Heart left ventricle (tissue), 16 donors: ENCODE measurements at regions not wholly inside any gene's neighbourhood (a gene's known extent, or its start where the extent isn't known, plus 50 kb on each side); places are given as distances from the start of the nearest gene placed in this dataset.

Experiments
- ATAC-seq, 4 donors: fragments of 200-7000 bp; cut with Tn5 transposase; one replicate each; pipeline ENCODE4 v1.9.1; 2020 to 2022; ENCODE audit warnings: moderate library complexity in 4 of 4, mild to moderate bottlenecking in 3 of 4, moderate number of reproducible peaks in 1 of 4
- DNase-seq, 5 donors: peaks; one replicate each; pipeline ENCODE4 v3.0.0-alpha.2; 2020
- H3K27ac ChIP-seq, 12 donors: fragments of 200-600 bp; sonication (generic) in 4 of 12; one replicate each; pipeline versions ENCODE4 v1.5.0 to v1.8.0; 2016 to 2022; ENCODE audit warnings: mild to moderate bottlenecking in 2 of 12
- H3K27me3 ChIP-seq, 9 donors: fragments of 200-600 bp; sonication (generic) in 2 of 9; one replicate each; pipeline versions ENCODE4 v1.5.1 to v1.8.0; 2016 to 2022; ENCODE audit warnings: mild to moderate bottlenecking in 3 of 9
- H3K36me3 ChIP-seq, 9 donors: fragments of 200-600 bp; sonication (generic) in 2 of 9; one replicate each; pipeline versions ENCODE4 v1.5.0 to v1.8.0; 2018 to 2022; ENCODE audit warnings: mild to moderate bottlenecking in 2 of 9
- H3K4me1 ChIP-seq, 12 donors: fragments of 200-600 bp; sonication (generic) in 4 of 12; one replicate each; pipeline versions ENCODE4 v1.5.0 to v1.8.0; 2016 to 2022; ENCODE audit warnings: mild to moderate bottlenecking in 3 of 12
- H3K4me3 ChIP-seq, 12 donors: fragments of 200-600 bp; sonication (generic) in 4 of 12; one replicate each; pipeline versions ENCODE4 v1.5.0 to v1.8.0; 2017 to 2022; ENCODE audit warnings: mild to moderate bottlenecking in 9 of 12, moderate library complexity in 4 of 12
- H3K9me3 ChIP-seq, 12 donors: fragments of 200-600 bp; sonication (generic) in 4 of 12; one replicate each; pipeline versions ENCODE4 v1.5.0 to v1.8.0; 2016 to 2022; ENCODE audit warnings: mild to moderate bottlenecking in 1 of 12
- POLR2A ChIP-seq, 2 donors: fragments of 450-650 bp; IDR thresholded peaks; one replicate each; pipeline ENCODE4 v1.6.1; 2017; ENCODE audit warnings: antibody characterized with exemption in 2 of 2, mild to moderate bottlenecking in 2 of 2, moderate library complexity in 2 of 2
- WGBS, 4 donors: extraction: QIAGEN DNeasy Blood & Tissue Kit in 2 of 4; methylation state at CpG; one replicate each; pipeline versions ENCODE4 v1.1.5 to v1.1.7; 2013 to 2018; 5-methylcytosine and 5-hydroxymethylcytosine counted together
- intact Hi-C, 10 donors: fragments of 100-400 bp; cut with DNase I; formaldehyde crosslinking; loops; one replicate each; pipeline versions ENCODE4 v1.11.1 to v1.14.2; 2022
- TF ChIP-seq, protein P1 (sequence below), 12 donors: fragments of 200-600 bp; sonication (generic) in 4 of 12; IDR thresholded peaks; one replicate each; pipeline versions ENCODE4 v1.5.0 to v1.8.0; 2018 to 2022; ENCODE audit warnings: antibody characterized with exemption in 12 of 12, mild to moderate bottlenecking in 5 of 12
- donor health status: ischemic (EF 13 %, LVEDD 7.1; RV severe dilation, severe dysfunction).
- donor health status: healthy with polysubstance abuse.
- donor health status: DM: no; HTN: yes; CAD: no.
- donor health status: DM: no; HTN: no; CAD: no.
- donor health status: ischemic (EF 25% LVEDD 6.9; RV normal size, moderate dysfunction).
- donor health status: ischemic (EF 25% LVEDD 5.7; RV mildly dilated, moderate dysfunction).
- donor health status: healthy.
- donor health status: DM: yes; HTN: yes; CAD: no.
- donor health status: ischemic (EF 35%, LVEDD 5.7; RV mildly dilated, moderate dysfunction).
- donor health status: nonischemic (EF 11% LVEDD 7.7; RV severe dilation, severe dysfunction).
- donor health status: DM: yes; HTN: yes; CAD: no.
- donor health status: PGD.
- donor health status: ischemic (EF 29% LVEDD 5.4; RV normal size, mild dysfunction).
- donor health status: nonischemic (EF 23%, LVEDD 6.1; RV moderate dilation, normal function).

DNA sequence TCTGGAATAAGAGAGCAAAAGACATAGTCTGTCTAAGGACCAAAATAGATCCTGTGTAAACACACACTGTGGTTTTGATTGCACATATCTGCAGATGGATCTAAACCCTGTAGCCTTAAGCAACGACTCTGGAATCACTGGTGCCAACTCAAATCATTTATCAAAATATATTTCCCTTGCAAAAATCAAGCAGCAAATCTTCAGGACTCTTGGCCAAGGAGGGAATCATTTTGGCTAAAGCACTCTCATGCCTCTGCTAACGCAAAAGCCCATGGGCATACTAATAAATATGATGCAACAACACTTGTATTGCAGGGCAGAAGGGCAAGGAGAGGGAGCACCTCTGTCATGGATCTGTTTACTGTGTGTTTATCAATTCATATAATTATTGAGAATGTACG, 155.4 kb upstream of the DUSP10 start:
- H3K36me3 ChIP-seq = no peaks in the 10 kb centered on the region
- 46 to 53% (median 51%) methylated on average over 3 of the region's 3 CpGs for WGBS, 4 donors
- no peak overlapping the region for H3K4me3 ChIP-seq
- intact Hi-C loops = no loop called here
- H3K4me1 ChIP-seq = no peaks in the 10 kb centered on the region
- ATAC-seq = no peak
- H3K9me3 ChIP-seq = peaks cover 0 to 13% (median 0%) of the 10 kb centered on the region in 12 donors
- DNase-seq = no peak
- TF ChIP-seq POLR2A (IDR thresholded peaks at IDR 0.05) = no peak
- TF ChIP-seq, protein P1, sequence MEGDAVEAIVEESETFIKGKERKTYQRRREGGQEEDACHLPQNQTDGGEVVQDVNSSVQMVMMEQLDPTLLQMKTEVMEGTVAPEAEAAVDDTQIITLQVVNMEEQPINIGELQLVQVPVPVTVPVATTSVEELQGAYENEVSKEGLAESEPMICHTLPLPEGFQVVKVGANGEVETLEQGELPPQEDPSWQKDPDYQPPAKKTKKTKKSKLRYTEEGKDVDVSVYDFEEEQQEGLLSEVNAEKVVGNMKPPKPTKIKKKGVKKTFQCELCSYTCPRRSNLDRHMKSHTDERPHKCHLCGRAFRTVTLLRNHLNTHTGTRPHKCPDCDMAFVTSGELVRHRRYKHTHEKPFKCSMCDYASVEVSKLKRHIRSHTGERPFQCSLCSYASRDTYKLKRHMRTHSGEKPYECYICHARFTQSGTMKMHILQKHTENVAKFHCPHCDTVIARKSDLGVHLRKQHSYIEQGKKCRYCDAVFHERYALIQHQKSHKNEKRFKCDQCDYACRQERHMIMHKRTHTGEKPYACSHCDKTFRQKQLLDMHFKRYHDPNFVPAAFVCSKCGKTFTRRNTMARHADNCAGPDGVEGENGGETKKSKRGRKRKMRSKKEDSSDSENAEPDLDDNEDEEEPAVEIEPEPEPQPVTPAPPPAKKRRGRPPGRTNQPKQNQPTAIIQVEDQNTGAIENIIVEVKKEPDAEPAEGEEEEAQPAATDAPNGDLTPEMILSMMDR (IDR thresholded peaks at IDR 0.05) = no peak
- no peak overlapping the region for H3K27ac ChIP-seq
- H3K27me3 ChIP-seq = no peaks in the 10 kb centered on the region

DNA sequence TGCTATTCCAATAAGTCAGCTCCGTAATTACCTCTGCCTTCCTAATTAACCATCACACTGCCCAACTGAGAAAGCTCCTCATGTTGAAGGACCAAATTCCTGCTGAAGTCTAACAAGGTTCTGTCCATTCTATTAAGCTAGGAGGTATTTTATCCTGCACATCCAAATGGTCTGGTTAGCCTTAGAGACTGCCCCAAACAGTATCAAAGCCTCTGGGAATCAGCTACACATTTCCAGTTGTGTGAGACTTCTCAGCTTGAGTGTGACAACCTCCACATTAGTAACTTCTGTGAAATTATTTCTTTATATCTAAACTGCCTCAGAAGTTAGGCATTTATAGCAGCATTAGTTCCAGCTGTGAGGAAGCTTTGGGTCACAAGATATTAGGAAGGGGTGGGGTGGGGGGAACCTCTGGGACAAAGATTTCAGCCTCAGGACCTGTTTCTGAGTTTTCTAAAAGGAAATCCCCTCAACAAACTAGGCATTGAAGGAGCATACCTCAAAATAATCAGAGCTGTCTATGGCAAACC, 150.5 kb upstream of the DUSP10 start:
- Histone ChIP-seq H3K9me3 (peaks cover 0 to 13% (median 0%) of the 10 kb centered on the region in 12 donors), H3K27me3 (no peaks in the 10 kb centered on the region), H3K4me3 (no peak overlapping the region), H3K36me3 (no peaks in the 10 kb centered on the region), H3K4me1 (peaks cover 0 to 3% (median 0%) of the 10 kb centered on the region in 12 donors), H3K27ac (no peak overlapping the region)
- TF ChIP-seq POLR2A (IDR thresholded peaks at IDR 0.05) = no peak
- TF ChIP-seq, protein P1 (IDR thresholded peaks at IDR 0.05) = no peak
- 53 to 71% (median 59%) methylated on average over 1 of the region's 1 CpG for WGBS, 4 donors
- ATAC-seq (peak in 1 of 4 donors; percentile 67), DNase-seq (no peak)
- intact Hi-C loops = no loop called here

DNA sequence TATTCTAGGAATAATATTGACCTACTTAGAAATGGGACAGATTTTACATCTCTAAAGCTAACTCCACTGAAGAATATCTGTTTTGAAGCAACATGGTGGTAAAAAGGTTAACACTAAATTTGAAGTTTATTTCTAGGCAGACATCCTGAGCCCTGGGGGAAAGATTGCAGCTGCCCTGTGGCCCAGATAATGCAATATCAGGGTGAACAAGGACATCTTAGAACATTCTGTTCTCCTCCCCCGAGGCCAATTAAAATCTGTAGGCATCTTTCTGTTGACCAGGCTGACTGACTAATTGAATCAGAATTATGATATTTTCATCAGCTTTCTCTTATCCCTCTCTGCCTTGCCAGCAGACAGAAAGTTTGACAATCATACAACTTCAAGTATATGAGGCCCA, 149.8 kb upstream of the DUSP10 start:
- Histone ChIP-seq H3K36me3 (no peaks in the 10 kb centered on the region), H3K27me3 (no peaks in the 10 kb centered on the region), H3K4me3 (no peak overlapping the region), H3K27ac (no peak overlapping the region), H3K4me1 (peaks cover 0 to 9% (median 0%) of the 10 kb centered on the region in 12 donors), H3K9me3 (peaks cover 0 to 13% (median 0%) of the 10 kb centered on the region in 12 donors)
- intact Hi-C loops = no loop called here
- ATAC-seq = peak in 1 of 4 donors; percentile 74
- TF ChIP-seq POLR2A (IDR thresholded peaks at IDR 0.05) = no peak
- TF ChIP-seq, protein P1 (IDR thresholded peaks at IDR 0.05) = no peak
- WGBS, 4 donors = 39 to 56% (median 44%) methylated on average over 1 of the region's 1 CpG
- DNase-seq = peak in 1 of 5 donors; percentile 25

- Histone ChIP-seq H3K27me3 (no peaks in the 10 kb centered on the region), H3K36me3 (no peaks in the 10 kb centered on the region), H3K4me1 (peaks cover 0 to 9% (median 0%) of the 10 kb centered on the region in 12 donors), H3K27ac (no peak overlapping the region), H3K9me3 (peaks cover 0 to 3% (median 0%) of the 10 kb centered on the region in 12 donors), H3K4me3 (no peak overlapping the region)
- TF ChIP-seq POLR2A (IDR thresholded peaks at IDR 0.05) = no peak
- TF ChIP-seq, protein P1 (IDR thresholded peaks at IDR 0.05) = no peak
- ATAC-seq = no peak
- 89 to 91% (median 90%) methylated on average over 5 of the region's 5 CpGs for WGBS, 4 donors
- intact Hi-C loops = no loop called here
- no peak for DNase-seq
These were observed 146.9 kb upstream of the DUSP10 start for GRCh38 chr1:221888801-221889200.
